ENCODE measurements at regions not wholly inside any gene's neighbourhood (a gene's known extent, or its start where the extent isn't known, plus 50 kb on each side); places are given as distances from the start of the nearest gene placed in this dataset.
A peak's percentile ranks its signal among the peaks of the same experiment; 100 is the strongest.

GRCh38 chr12:93299262-93299846, 78.4 kb upstream of the NUDT4 start:
- DNase-seq (ENCODE audit: low spot score) = no peak

DNA sequence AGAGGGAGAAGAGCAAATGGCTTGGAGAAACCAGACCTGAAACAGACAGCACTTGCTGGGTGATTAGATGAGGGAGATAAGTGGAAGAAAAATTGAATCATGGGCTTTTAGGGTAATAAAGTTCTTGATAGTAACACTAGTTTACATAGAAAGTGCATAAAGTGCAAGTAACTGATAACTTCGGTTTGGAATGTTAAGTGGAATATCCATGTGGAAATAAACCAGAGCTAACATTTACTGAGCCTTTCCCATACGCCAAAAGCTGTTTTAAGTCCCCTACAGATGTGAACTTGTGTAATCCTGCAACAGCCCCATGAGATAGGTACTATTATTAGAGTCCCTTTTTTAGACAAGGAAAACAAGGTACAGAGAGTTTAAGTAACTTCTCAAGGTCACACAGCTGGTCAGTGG, 77.1 kb upstream of the NUDT4 start:
- no peak for DNase-seq (ENCODE audit: low spot score)

- DNase-seq (ENCODE audit: low spot score) = no peak
Observed at GRCh38 chr12:93302331-93303229, 75.1 kb upstream of the NUDT4 start.

DNA sequence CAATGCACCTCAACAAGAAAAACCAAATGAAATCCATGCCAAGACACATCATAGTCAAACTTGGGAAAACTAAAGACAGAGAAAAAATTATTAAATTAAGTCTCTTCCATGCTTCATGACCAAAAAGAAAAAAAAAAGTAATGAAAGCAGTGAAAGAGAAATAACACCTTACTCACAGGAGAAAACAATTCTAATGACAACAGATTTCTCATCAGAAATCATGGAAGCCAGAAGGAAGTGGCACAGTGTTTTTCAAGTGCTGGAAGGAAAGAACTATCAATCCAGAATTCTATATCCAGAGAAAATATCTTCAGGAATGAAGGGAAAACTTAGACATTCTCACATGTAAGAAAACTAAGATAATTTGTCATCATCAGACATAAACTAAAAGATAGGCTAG, 71.1 kb upstream of the NUDT4 start:
- no peak for DNase-seq (ENCODE audit: low spot score)

DNA sequence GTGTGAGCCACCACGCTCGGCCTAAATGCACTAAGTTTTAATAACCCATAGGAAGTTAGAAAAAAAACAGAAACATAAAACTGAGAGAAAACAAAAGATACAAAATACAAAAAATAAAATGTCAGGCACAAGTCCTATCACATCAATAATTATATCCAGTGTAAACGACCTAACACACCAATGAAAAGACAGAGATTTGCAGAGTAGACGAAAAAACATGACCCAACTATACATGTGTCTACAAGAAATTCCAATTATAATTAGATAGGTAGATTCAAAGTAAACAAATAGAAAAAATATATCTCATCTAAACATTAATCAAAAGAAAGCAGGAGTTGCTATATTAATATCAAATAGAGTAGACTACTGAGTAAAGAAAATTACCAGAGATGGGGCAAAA, 69.4 kb upstream of the NUDT4 start:
- DNase-seq (ENCODE audit: low spot score) = no peak

DNA sequence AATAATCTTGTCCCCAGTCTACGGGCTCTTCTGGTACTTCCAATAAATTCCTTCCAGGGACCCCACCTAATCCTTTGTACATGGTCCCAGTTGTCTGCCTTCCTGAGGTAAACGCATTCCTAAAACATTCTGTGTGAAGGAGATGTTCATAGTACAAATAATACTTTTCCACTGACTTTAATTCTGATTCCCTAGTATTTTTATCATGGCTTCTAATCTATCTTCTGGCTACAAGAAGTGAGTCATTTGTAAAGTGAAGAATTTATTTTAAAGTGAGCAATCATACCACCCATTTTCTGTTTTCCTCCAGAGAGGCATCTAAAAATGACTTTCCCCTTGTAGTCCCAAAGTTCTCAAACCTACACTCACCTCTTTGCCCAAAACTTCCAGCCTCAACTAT, 65.9 kb upstream of the NUDT4 start:
- DNase-seq (ENCODE audit: low spot score) = no peak

- no peak for DNase-seq (ENCODE audit: low spot score)
Observed at GRCh38 chr12:93314177-93314497, 63.6 kb upstream of the NUDT4 start.

DNA sequence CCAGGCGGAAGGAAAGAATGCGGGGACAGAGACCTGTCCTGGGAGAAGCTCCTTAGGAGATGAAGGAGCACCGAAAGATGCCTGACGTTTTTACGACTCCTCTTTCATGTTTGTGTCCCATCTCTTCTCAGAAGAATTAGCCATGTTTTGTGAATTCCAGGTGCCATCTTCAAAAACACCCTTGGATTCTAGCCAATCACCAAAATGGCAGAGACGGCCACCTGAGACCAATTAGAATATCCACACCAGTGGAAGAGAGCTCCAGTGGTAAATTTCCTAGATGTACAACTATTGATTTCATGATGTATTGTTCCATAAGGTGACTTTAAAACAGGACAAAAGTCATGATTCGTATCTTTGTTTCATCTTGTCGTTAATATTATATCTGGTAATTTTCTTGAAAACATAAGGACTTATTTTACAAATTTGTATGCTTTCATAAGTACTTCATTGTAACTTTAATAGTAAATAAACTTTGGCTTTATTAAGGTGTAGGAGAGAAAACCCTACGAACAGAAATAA, 62.3 kb upstream of the NUDT4 start:
- no peak for DNase-seq (ENCODE audit: low spot score)

DNA sequence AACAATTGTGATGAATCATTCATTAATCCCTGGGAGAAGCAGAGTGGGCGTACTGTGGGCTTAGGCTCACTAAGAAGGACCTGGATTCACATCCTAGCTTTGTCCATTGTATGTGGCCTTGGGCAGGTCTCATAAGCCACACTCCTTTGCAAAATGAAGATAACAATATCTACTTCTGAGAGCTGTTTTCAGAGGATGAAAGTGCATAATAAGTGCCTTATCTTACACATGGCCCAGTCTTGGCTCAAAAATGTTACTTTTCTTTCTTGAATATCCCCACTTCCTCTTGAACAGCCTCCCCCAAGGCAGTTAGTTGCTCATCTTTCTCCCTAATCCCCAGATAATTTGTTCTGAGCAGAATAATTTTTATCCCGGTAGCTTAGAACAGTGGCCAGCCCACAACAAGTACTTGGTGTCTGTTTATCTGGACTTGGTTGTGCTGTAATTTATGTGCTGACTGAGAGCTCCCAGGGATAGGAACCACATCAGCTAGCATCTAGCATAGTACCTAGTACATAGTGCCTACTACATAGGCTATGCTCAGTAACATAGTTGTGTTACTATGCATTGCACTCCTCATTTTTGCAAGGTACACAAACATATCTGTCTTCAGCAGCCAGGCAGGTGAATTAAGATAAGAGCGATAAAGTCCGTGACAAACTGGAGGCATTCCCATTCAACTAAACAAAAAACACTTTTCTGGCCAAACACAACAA, 61.7 kb upstream of the NUDT4 start:
- DNase-seq (ENCODE audit: low spot score) = peak; percentile 82

GRCh38 chr12:93316623-93316971, 61.1 kb upstream of the NUDT4 start:
- no peak for DNase-seq (ENCODE audit: low spot score)

DNA sequence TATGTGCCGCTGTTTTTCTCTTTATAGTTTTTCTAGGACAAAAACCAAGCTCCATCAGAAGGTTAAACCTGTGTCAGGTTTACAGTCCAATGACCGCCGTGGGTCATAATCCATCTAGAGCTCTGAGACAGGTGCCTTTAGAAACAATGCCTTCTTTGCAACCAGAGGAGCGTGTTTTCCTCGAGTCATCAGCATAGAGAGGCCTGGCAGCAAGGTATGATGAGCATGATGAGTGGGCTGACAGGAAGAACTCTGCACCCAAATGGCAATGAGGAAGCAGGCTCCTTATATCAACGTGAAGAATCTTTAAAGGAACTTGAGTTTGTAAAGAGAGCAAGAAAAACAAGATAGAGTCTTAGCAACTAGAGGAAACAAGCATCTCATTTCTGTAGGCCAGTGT, 60.5 kb upstream of the NUDT4 start:
- DNase-seq (ENCODE audit: low spot score) = peak; percentile 66

- peak; percentile 47 for DNase-seq (ENCODE audit: low spot score)
Observed at GRCh38 chr12:93318720-93319522, 58.8 kb upstream of the NUDT4 start.

- DNase-seq (ENCODE audit: low spot score) = no peak
Observed at GRCh38 chr12:93319523-93320050, 58.1 kb upstream of the NUDT4 start.

- no peak for DNase-seq (ENCODE audit: low spot score)
Observed at GRCh38 chr12:93322784-93323183, 54.9 kb upstream of the NUDT4 start.

- no peak for DNase-seq (ENCODE audit: low spot score)
Observed at GRCh38 chr12:93323625-93324329, 53.9 kb upstream of the NUDT4 start.

GRCh38 chr12:93325855-93326254, 51.9 kb upstream of the NUDT4 start:
- no peak for DNase-seq (ENCODE audit: low spot score)

Data from hematopoietic multipotent progenitor cell treated with erythropoietin and hydrocortisone succinate and interleukin-3 and kit ligand, for 17 days (in vitro differentiated cells).